HG03558 (cell line): ENCODE measurements at regions not wholly inside any gene's neighbourhood (a gene's known extent, or its start where the extent isn't known, plus 50 kb on each side); places are given as distances from the start of the nearest gene placed in this dataset.
"Not testable (repeated sequence)": the region's sequence is repeated elsewhere in the genome, so short reads cannot be mapped to it uniquely, and the experiment has no call there.

ENCODE experiments used
- ATAC-seq: cut with Tn5 transposase; IDR thresholded peaks from one replicate; pipeline ENCODE4 v1.9.1; 2021; ENCODE audit warnings: moderate number of reproducible peaks; ENCODE audit not compliant: unreplicated experiment; ENCODE audit errors: extremely low read depth

DNA sequence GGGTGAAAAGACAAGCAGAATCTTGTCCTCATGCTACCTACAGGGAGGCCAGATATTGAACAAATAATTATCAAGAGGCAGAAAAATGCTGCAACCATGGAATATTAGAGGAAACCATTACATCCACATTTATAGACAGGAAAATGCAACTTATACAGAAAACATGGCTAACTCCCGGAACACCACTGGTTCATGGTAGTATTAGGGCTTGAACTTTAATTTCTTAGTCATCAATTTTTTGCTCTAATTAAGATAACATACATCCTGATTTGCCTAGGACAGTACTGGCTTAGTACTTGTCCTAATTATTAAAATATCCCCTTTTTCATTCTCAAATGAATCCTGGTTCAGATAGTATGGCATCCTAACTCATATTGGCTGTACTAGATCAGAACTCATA lies 76.3 kb upstream of the TGFBR2 start:
- no peak for ATAC-seq

DNA sequence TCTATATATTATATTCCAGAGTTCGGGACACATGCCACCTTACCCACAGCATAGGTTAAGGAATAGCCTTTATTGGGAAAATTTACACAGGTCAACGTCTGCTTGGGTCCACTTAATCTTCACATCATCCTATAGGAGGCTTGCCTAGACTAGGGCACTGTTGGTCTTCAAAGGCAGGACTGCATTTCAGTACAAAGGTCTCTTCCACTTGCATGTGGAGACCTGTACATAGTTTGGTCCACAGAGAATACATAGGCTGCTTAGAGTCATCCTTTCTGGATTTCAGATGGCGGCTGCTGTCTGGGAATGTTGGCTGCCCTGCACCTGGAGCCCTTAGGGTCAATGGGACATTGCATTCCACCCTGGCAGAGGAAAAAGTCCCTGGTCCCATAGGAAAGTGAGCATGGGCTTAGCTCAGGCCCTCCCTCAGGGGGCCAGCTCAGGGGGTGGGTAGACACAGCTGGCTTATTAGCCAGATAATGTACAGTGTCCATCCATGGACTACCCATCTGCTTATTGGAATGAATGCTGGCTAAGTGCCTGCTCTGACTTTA lies 75.3 kb upstream of the TGFBR2 start:
- ATAC-seq, result no peak

DNA sequence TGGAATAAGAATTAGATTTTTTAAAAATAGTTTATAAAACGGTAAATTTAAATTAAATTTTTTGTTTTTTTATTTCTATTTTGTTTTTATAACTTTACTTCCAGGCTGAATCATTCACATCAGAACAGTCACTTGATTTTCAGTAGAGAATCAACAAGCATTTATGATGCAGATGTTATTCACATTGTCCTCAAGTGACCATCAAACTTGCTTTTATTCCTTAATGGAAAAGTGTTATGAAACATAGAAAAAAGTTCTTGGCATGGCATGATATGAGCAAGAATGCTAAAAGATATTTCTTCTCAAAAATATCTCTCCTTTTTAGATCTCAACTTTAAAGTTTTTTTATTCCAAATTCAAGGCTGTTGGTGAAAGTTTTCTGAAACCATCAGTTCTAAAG lies 70.9 kb upstream of the TGFBR2 start:
- ATAC-seq, result no peak

DNA sequence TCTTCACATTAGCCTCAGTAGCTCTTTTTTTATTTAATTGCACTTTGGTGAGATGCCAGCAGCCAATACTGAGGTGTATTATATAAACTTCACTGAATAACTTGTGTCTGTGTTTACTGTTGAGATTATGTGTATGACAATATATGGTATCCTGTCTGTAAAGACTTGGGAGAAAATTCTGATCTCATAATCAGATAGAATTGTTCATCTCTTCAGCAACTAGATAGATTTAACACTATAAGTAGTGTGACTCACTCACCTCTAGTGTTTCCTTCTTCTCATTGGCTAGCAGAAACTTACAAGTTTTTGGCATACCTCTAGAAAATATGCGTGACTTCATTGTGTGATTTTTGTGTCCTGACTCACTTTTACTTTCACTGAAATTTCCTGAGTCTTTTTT lies 67.6 kb upstream of the TGFBR2 start:
- ATAC-seq, result no peak

DNA sequence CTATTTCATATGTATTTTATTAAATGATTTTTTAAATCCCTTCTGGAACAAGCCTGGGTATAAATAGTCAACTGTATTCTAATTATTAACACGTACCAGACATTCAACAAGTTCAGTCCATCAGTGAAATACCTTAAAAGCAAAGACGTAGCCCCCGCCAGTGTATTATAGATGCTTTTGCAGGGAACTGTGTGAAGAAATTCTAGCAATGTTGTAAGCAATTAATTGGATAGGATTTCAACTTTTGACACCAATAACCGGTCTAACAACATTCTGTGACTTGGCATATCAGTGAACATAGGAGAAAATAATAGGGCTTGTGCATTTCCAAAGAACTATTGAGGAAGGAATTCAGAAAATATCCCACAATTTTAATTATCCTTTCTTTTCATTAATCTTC lies 67.2 kb upstream of the TGFBR2 start:
- no peak for ATAC-seq

DNA sequence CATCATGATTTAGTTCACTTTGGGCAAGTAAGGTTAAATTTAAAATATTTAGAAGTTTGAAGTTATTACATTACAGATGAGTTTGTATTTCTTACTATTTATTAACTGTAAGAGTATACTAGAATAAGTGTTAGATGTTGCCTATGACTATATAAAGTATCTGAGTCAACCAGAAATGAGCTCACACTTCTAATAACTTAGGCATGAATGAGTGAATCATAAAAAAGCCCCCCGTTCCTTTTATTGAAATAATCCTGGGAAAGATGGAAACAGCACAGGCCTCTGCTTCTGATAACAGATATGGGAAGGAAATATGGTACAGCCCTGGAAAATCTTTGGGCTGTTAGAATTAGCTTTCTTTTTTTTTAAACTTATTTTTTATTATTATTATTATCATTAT lies 66.6 kb upstream of the TGFBR2 start:
- ATAC-seq, result no peak

DNA sequence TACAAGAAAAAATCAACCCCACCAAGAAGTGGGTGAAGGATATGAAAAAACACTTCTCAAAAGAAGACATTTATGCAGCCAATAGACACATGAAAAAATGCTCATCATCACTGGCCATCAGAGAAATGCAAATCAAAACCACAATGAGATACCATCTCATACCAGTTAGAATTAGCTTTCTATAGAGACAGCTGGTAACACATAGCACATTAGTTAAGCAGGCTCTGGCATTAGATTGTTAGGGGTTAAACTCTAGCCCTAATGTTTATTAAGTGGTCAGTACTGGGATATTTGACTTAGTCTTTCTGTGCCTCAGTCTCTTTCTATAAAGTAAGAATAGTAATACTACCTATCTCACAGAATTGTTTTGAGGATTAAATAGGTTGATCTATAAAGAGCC lies 65.2 kb upstream of the TGFBR2 start:
- ATAC-seq, result not testable (repeated sequence)

DNA sequence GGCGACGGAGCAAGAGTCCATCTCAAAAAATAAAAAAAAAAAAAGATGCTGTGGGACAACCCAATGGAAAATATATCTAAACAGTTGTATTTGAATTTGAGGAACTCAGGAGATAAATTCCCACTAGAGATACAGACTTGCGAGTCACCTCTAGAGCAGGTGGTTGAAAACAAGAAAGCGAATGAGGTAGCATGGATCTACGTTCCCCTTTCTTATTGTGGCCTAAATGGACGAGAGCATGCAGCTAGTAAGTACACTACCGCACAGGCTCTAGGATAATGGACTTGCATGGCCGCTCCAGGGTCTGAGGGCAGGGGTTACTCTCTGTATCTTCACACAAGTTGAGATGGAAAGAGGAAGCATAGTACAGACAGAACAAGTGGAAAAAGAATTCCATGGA lies 63.5 kb upstream of the TGFBR2 start:
- ATAC-seq, result no peak

DNA sequence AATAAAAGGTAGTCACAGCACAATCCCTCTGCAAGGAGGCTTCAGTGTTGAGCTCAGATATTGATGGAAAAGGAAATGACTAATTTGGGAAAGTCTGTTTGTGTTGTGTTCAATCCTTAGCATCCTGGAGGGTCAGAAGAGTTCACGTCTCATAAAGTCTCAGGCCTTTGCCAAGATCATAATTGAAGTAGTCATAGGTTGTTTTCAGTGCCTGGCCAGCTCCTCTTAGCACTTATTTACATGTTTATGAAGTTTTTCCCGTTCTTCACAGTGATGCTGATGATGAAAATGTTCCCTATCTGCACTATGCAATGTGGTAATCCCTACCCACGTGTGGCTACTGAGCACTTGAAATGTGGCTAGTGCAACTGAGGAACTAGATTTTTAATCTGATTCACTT lies 61.6 kb upstream of the TGFBR2 start:
- no peak for ATAC-seq

DNA sequence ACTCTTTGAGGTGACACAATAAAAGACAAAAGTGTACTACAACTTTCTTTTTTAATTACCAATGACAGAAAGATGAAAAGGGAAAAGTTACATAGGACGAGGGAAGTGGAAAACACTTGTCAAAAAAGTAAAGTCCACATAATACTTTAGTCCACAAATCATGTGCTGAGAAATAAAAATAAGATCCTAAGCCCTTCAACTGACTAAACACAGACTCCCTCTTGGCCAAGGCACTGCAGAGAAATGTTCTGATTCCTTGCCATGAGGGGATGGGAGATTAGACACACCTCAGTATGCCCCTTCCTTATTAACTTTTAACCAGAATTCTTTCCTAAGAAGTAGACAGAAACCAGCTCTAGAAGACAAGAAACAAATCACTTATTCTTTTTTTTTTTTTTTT lies 59.5 kb upstream of the TGFBR2 start:
- no peak for ATAC-seq

DNA sequence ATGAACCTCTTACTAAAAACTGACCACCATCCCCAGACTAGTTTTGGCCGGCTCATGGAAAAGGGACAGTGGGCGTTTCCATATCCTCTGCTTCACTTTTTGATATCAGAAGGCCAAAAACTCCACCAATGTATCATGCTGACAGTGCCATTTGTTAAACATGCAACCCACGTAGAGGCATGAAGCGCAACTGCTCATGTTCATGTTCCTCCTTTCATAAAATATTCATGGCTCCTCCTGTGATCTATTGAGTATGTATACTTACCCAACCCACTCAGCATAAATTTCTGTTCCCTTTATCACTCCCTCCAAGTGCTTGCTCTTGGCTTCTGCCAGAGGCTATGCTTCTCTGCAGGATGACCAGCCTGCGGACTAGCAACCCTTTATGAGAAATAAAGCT lies 58.7 kb upstream of the TGFBR2 start:
- no peak for ATAC-seq

DNA sequence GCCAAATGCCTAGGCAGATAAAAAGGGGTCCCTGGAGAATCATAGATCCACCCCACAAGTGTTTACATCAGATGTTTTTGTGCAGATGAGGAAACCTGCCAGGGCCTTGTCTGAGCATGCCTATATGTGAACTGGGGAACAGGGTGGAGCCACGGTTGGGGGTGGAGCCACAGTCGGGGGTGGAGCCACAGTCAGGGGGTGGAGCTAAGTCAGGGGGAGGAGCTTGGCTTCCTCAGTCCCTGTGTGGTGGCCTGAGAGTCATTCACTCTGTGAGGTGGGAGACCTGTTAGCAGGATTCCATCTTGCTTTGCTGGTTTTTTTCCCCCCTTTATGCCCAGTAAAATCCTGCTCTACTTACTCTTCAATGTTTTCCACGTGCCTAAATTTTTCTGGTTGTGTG lies 57.8 kb upstream of the TGFBR2 start:
- ATAC-seq, result no peak

DNA sequence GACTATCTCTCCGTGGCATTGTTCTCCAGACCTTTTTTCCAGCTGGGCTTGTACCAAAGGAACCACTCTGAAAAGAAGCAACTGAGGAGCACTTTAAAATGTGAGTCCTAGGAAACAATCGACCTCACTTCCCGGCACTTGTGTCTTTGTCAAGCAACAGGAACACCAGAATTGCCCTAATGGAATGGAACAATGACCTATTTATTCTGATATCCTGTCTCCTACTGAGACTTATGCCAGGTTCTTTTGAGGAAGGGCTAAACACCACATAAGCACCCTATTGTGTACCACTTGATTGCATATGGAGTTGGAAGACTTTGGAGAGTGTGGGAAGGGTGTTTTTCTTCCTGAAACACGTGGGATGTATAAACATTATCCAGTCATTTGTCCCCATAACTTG lies 56.8 kb upstream of the TGFBR2 start:
- ATAC-seq, result no peak

DNA sequence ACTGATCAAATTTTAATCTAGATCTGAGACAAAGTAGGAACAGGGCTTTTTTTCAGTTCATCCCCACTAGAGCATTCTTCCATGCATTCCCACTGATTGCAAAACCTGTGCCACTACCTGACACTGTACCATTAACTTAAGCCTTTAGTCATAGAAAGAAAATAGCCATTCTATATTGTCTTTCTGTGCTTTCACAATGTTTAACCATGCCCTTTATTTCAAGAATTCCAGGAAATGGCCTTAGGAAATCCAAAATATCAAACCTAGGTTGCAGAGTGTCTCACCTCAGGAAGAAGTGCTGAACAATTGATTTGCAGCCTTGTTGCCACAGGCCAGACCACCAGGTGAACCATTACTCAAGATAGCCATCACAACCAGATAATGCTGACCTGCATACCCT lies 56.2 kb upstream of the TGFBR2 start:
- no peak for ATAC-seq

DNA sequence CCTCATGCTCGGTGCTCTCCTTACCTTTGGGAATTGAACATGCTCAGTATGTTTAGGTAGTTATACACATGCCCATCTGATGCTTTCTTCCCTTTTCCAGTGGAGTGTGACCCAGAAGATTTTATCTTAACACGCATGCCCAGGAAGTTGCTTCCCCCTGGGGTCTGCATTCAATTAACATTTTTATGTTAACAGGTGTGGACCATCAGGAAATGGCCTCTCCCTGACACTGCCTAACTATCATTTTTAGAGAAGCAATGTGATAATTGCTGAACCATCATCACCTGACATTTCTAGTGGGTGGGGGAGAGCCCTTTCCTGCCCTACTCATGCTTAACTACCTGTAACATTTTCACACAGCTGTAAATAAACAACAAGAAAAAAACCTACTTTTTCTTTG lies 55.1 kb upstream of the TGFBR2 start:
- ATAC-seq, result no peak

DNA sequence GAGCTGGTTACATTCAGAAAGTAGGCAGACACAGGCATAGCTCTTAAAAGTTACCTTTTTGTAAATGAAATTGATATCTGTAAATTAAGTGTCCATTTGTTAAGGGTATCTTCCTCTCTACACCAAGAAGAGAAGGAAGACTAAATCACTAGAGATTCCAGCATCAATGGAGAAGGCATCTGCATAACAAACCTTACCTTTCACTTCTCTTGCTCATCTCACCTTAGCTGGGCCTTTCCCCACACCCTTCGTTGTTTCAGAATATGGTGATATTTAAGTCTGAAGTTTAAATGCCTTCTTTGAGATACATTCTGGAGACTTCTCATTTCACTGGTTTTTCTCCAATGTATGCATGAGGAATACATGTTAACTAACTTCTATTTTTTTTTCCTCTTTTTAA lies 54.5 kb upstream of the TGFBR2 start:
- no peak for ATAC-seq

DNA sequence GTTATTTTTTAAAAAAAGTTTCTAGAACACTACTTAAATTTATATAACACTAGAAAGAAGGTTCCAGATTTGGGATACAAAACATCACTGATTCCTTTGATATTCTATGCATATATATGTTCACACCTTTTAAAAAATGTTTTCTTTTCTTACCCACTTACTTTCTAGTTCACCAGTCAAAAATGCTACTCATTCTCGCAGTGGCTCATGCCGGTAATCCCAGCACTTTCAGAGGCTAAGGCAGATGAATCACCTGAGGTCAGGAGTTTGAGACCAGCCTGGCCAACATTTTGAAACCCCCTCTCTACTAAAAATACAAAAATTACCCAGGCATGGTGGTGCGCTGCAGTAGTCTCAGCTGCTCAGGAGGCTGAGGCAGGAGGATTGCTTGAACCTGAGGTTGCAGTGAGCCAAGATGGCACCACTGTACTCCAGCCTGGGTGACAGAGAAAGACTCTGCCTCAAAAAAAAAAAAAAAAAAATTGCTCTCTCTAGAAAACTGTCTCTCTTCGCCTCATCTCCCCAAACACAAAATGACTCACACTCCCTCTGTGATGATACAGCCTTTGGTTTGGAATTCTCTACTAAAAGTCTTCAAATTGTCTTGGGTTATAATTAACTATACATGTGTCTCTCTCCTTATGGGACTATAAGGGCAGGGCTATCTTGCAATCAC lies 52.6 kb upstream of the TGFBR2 start:
- ATAC-seq, result no peak

DNA sequence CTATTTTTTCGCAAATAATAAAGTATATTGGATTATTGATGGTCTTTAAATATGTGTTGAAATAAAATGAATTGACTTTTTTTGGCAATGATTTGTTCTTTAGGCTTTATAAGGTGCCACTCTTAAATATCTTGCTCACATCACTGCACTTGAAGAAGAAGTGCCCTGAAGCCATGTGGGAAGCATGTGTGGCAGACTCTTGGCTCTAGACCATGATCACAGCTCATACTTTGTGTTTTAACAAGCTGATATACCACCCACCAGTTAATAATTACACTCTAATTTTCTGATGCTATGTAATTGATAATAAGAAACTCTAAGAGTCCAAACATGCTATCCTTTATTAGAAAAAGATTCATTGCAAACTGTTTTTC lies 52.1 kb upstream of the TGFBR2 start:
- ATAC-seq, result no peak

DNA sequence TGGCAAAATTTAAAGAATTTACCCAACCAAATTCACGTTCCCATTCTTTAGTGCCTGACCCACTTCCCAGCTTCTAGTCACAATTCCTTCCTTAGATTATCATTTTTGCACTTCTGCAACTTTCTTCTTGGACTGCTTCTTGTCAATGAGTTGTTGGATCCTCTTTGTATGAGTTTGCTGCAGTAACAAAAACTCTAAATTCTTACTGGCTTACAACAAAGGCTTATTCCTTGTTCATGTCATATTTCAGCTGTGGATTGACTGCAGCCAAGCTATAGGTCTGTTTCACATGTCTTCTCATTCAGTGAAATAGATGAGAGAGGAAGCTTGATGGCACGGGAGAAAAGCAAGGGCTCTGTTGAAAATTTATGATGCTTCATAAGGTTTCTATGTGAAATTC lies 50.4 kb upstream of the TGFBR2 start:
- no peak for ATAC-seq
